Prostate gland (tissue), 2 donors: ENCODE measurements at regions not wholly inside any gene's neighbourhood (a gene's known extent, or its start where the extent isn't known, plus 50 kb on each side); places are given as distances from the start of the nearest gene placed in this dataset.
A peak's percentile ranks its signal among the peaks of the same experiment; 100 is the strongest.

Experiments
- DNase-seq: peaks from one replicate; pipeline ENCODE4 v3.0.0-alpha.2; 2019; ENCODE audit warnings: low spot score
- H3K27ac ChIP-seq, 2 donors: fragments of 200-600 bp; sonication (generic); 2 replicates each; pipeline ENCODE4 v1.5.1; 2017 to 2019
- H3K27me3 ChIP-seq: fragments of 200-600 bp; sonication (generic); replicated peaks from 2 replicates; pipeline ENCODE4 v1.5.1; 2019; ENCODE audit not compliant: insufficient read depth
- H3K36me3 ChIP-seq, 2 donors: fragments of 200-600 bp; sonication (generic); 1 replicate in 1 of 2; 2 replicates in 1 of 2; pipeline versions ENCODE4 v1.5.1 to v1.8.1; 2017 to 2019
- H3K4me1 ChIP-seq: fragments of 200-600 bp; sonication (generic); replicated peaks from 2 replicates; pipeline ENCODE4 v1.5.1; 2019
- H3K4me3 ChIP-seq, 2 donors: fragments of 200-600 bp; sonication (generic); 2 replicates each; pipeline ENCODE4 v1.5.1; 2017 to 2019
- H3K9me3 ChIP-seq: fragments of 200-600 bp; sonication (generic); 2 replicates; pipeline ENCODE4 v1.5.1; 2017
- CTCF ChIP-seq, 4 experiments: fragments of 200-600 bp in 2 of 4; fragments of 450-650 bp in 2 of 4; sonication (generic) in 2 of 4; IDR thresholded peaks; 1 replicate in 3 of 4; 2 replicates in 1 of 4; pipeline ENCODE4 v1.5.1; 2016 to 2019; ENCODE audit warnings: antibody characterized with exemption in 4 of 4, mild to moderate bottlenecking in 2 of 4, moderate library complexity in 2 of 4
- POLR2A ChIP-seq: fragments of 450-650 bp; IDR thresholded peaks from one replicate; pipeline ENCODE4 v1.6.1; 2016; ENCODE audit warnings: antibody characterized with exemption, mild to moderate bottlenecking
- POLR2AphosphoS5 ChIP-seq: sonication (generic); formaldehyde crosslinking; IDR thresholded peaks from one replicate; pipeline ENCODE4 v1.6.1; 2017; ENCODE audit warnings: antibody characterized with exemption
- WGBS: methylation state at CpG from one replicate; pipeline ENCODE4 v1.1.5; 2018; 5-methylcytosine and 5-hydroxymethylcytosine counted together
- intact Hi-C: fragments of 100-400 bp; cut with DNase I; formaldehyde crosslinking; loops from one replicate; pipeline ENCODE4 v1.14.2; 2022

- Histone ChIP-seq H3K4me1 (no peaks in the 10 kb centered on the region), H3K27ac (no peak overlapping the region), H3K36me3 (no peaks in the 10 kb centered on the region), H3K4me3 (no peak overlapping the region), H3K27me3 (no peaks in the 10 kb centered on the region), H3K9me3 (no peaks in the 10 kb centered on the region)
- 32% methylated on average over 2 of the region's 2 CpGs for WGBS
- TF ChIP-seq POLR2A, result no peak
- no peak for TF ChIP-seq POLR2AphosphoS5
- TF ChIP-seq CTCF (IDR thresholded peaks at IDR 0.05), result no peak
- intact Hi-C loops, result no loop called here
- no peak for DNase-seq
These were observed 57.4 kb upstream of the CAMK1G start for GRCh38 chr1:209526137-209526536.

GRCh38 chr1:209527372-209527771 is 56.1 kb upstream of the CAMK1G start:
- Histone ChIP-seq H3K4me1 (no peaks in the 10 kb centered on the region), H3K4me3 (no peak overlapping the region), H3K27ac (no peak overlapping the region), H3K27me3 (no peaks in the 10 kb centered on the region), H3K36me3 (no peaks in the 10 kb centered on the region), H3K9me3 (no peaks in the 10 kb centered on the region)
- DNase-seq, result no peak
- 63% methylated on average over 2 of the region's 2 CpGs for WGBS
- intact Hi-C loops, result no loop called here
- TF ChIP-seq CTCF (IDR thresholded peaks at IDR 0.05) (no peak), POLR2AphosphoS5 (no peak), POLR2A (no peak)

- H3K9me3 ChIP-seq, result no peaks in the 10 kb centered on the region
- no peak overlapping the region for H3K27ac ChIP-seq
- no peak overlapping the region for H3K4me3 ChIP-seq
- TF ChIP-seq POLR2AphosphoS5, result no peak
- no peaks in the 10 kb centered on the region for H3K27me3 ChIP-seq
- no peaks in the 10 kb centered on the region for H3K4me1 ChIP-seq
- DNase-seq, result no peak
- no peaks in the 10 kb centered on the region for H3K36me3 ChIP-seq
- intact Hi-C loops, result no loop called here
- 59% methylated on average over 9 of the region's 9 CpGs for WGBS
These were observed 55.4 kb upstream of the CAMK1G start for GRCh38 chr1:209527993-209528717.

GRCh38 chr1:209529233-209529632 is 54.3 kb upstream of the CAMK1G start:
- no peak for DNase-seq
- TF ChIP-seq CTCF (IDR thresholded peaks at IDR 0.05), result no peak
- H3K4me1 ChIP-seq, result no peaks in the 10 kb centered on the region
- no peaks in the 10 kb centered on the region for H3K9me3 ChIP-seq
- no peak overlapping the region for H3K27ac ChIP-seq
- no peak overlapping the region for H3K4me3 ChIP-seq
- WGBS, result 76% methylated on average over 3 of the region's 3 CpGs
- no peaks in the 10 kb centered on the region for H3K27me3 ChIP-seq
- no peaks in the 10 kb centered on the region for H3K36me3 ChIP-seq
- intact Hi-C loops, result no loop called here

GRCh38 chr1:209531006-209531405 is 52.5 kb upstream of the CAMK1G start:
- intact Hi-C loops, result no loop called here
- 31% methylated on average over 4 of the region's 4 CpGs for WGBS
- Histone ChIP-seq H3K36me3 (no peaks in the 10 kb centered on the region), H3K27me3 (no peaks in the 10 kb centered on the region), H3K4me3 (no peak overlapping the region), H3K4me1 (no peaks in the 10 kb centered on the region), H3K27ac (no peak overlapping the region), H3K9me3 (no peaks in the 10 kb centered on the region)
- TF ChIP-seq POLR2A (no peak), CTCF (IDR thresholded peaks at IDR 0.05) (no peak), POLR2AphosphoS5 (peak; percentile 32)
- no peak for DNase-seq
